OCI-LY1 (cell line): ENCODE measurements at regions not wholly inside any gene's neighbourhood (a gene's known extent, or its start where the extent isn't known, plus 50 kb on each side); places are given as distances from the start of the nearest gene placed in this dataset.

ENCODE experiments used
- H2AFZ ChIP-seq: fragments of 200-600 bp; sonication (generic), shearing (Covaris generic); 2 replicates; pipeline ENCODE4 v1.6.0; 2014; ENCODE audit warnings: antibody characterized with exemption, mild to moderate bottlenecking, low read length
- H3F3A ChIP-seq: fragments of 200-600 bp; sonication (generic), shearing (Covaris generic); 2 replicates; pipeline ENCODE4 v1.6.0; 2014; ENCODE audit warnings: mild to moderate bottlenecking, antibody characterized with exemption, low read length, moderate library complexity; ENCODE audit not compliant: insufficient read depth
- H3K27ac ChIP-seq: fragments of 200-600 bp; sonication (generic); 2 replicates; pipeline ENCODE4 v1.5.1; 2014; ENCODE audit warnings: low read length, mixed run types, mild to moderate bottlenecking, low read depth; ENCODE audit not compliant: poor library complexity, severe bottlenecking
- H3K27me3 ChIP-seq: fragments of 200-600 bp; sonication (generic); 2 replicates; pipeline ENCODE4 v1.6.0; 2014; ENCODE audit warnings: antibody characterized with exemption, mild to moderate bottlenecking, low read length, moderate library complexity; ENCODE audit not compliant: insufficient read depth
- H3K36me3 ChIP-seq: fragments of 200-600 bp; sonication (generic); 2 replicates; pipeline ENCODE4 v1.6.1; 2014; ENCODE audit warnings: mild to moderate bottlenecking, antibody characterized with exemption, low read length, moderate library complexity, mixed read lengths; ENCODE audit not compliant: insufficient read depth
- H3K4me1 ChIP-seq: fragments of 200-600 bp; sonication (generic); 2 replicates; pipeline ENCODE4 v1.5.1; 2014; ENCODE audit warnings: mild to moderate bottlenecking, low read length, moderate library complexity; ENCODE audit not compliant: insufficient read depth, severe bottlenecking
- H3K4me2 ChIP-seq: fragments of 200-600 bp; sonication (generic), shearing (Covaris generic); 2 replicates; pipeline ENCODE4 v1.6.1; 2014; ENCODE audit warnings: low read length
- H3K4me3 ChIP-seq: fragments of 200-600 bp; sonication (generic); 2 replicates; pipeline ENCODE4 v1.5.1; 2014; ENCODE audit warnings: low read length, low read depth, mild to moderate bottlenecking, mixed read lengths; ENCODE audit not compliant: poor library complexity, severe bottlenecking
- H3K79me2 ChIP-seq: fragments of 200-600 bp; shearing (Covaris generic); 2 replicates; pipeline ENCODE4 v1.6.1; 2016; ENCODE audit warnings: mixed run types, low read length, mixed read lengths; ENCODE audit not compliant: insufficient read depth
- H3K9ac ChIP-seq: fragments of 200-600 bp; sonication (generic), shearing (Covaris generic); 2 replicates; pipeline ENCODE4 v1.6.1; 2014; ENCODE audit warnings: mild to moderate bottlenecking, low read length, mixed read lengths
- H3K9me2 ChIP-seq: fragments of 200-600 bp; sonication (generic), shearing (Covaris generic); 2 replicates; pipeline ENCODE4 v1.6.1; 2014; ENCODE audit warnings: low read depth, mild to moderate bottlenecking, low read length, mixed read lengths
- H3K9me3 ChIP-seq: fragments of 200-600 bp; shearing (Covaris generic); 2 replicates; pipeline ENCODE4 v1.6.1; 2014; ENCODE audit warnings: low read length, mixed read lengths
- H4K20me1 ChIP-seq: fragments of 200-600 bp; sonication (generic), shearing (Covaris generic); 2 replicates; pipeline ENCODE4 v1.6.0; 2016; ENCODE audit warnings: mild to moderate bottlenecking, low read length; ENCODE audit not compliant: insufficient read depth
- CTCF ChIP-seq: fragments of 200-600 bp; sonication (generic), shearing (Covaris generic); IDR thresholded peaks from 2 replicates; pipeline ENCODE4 v1.5.1; 2017; ENCODE audit warnings: mild to moderate bottlenecking, antibody characterized with exemption, low read length, moderate library complexity, mixed read lengths
- EZH2 ChIP-seq: fragments of 200-600 bp; sonication (generic), shearing (Covaris generic); IDR thresholded peaks from 2 replicates; pipeline ENCODE4 v1.8.0; 2017; ENCODE audit warnings: borderline replicate concordance, mixed run types, mild to moderate bottlenecking, antibody characterized with exemption, low read length, moderate library complexity, mixed read lengths

DNA sequence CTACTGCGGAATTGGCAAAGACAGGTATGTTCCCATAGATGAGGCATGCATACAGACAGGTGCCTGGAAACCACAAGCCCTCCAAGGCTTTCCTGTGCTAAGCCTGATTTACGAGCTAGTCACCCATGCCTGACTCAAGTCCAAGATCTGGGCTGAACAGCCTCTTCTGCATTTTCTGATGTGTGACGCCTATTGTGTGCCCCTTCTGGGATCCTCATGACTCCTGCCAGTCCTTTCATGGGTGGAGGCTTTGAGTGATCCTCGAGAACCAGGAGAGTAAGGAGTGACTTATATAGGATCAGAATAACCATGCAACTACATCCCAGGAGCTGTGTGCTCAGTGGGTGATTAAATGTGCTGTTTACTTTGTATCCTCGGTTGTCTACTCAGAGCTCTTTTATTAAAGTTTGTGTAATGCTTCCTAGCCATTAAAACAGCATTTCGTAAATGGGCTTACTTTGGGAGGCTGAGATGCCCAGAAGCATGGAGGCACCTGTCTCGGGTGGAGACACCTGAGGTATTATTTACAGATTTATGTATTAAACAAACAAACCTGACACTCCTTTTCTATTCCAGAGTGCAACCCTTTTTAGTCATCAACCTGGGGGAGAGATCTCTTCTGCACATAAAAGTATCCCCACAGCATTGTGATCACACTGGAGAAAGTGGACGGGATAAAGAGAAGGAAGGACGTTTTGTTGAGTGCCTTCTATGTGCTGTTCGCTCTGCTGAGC lies 373.0 kb upstream of the DYNLRB2 start:
- H2AFZ ChIP-seq, result no peak overlapping the region
- no peak overlapping the region for H3K27ac ChIP-seq
- no peaks in the 10 kb centered on the region for H3F3A ChIP-seq
- H3K4me3 ChIP-seq, result no peak overlapping the region
- no peak overlapping the region for H3K4me2 ChIP-seq
- H3K9me3 ChIP-seq, result no peaks in the 10 kb centered on the region
- TF ChIP-seq CTCF, result no peak
- TF ChIP-seq EZH2, result no peak
- H3K36me3 ChIP-seq, result no peaks in the 10 kb centered on the region
- no peaks in the 10 kb centered on the region for H4K20me1 ChIP-seq
- no peaks in the 10 kb centered on the region for H3K9me2 ChIP-seq
- H3K9ac ChIP-seq, result no peak overlapping the region
- H3K79me2 ChIP-seq, result no peaks in the 10 kb centered on the region
- H3K4me1 ChIP-seq, result no peaks in the 10 kb centered on the region
- no peaks in the 10 kb centered on the region for H3K27me3 ChIP-seq

DNA sequence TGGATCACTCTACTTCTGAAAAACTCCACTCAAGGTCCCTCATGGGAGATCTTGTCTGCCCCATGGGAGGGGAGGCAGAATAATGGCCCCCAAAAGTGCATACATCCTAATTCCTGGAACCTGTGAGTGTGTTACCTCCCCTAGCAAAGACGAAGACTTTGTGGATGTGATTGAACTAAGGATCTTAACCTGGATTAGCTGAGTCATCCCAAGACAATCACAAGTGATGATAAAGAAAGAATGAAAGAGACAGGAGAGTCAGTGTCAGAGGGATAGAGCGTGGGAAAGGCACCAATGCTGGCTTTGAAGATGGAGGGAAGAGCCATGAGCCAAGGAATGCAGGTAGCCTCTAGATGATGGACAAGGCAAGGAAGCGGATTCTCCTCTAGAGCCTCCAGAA lies 374.7 kb upstream of the DYNLRB2 start:
- no peak overlapping the region for H3K9ac ChIP-seq
- H4K20me1 ChIP-seq, result no peaks in the 10 kb centered on the region
- TF ChIP-seq CTCF (no peak), EZH2 (no peak)
- no peak overlapping the region for H2AFZ ChIP-seq
- no peaks in the 10 kb centered on the region for H3K36me3 ChIP-seq
- no peaks in the 10 kb centered on the region for H3K4me1 ChIP-seq
- no peaks in the 10 kb centered on the region for H3K9me3 ChIP-seq
- no peaks in the 10 kb centered on the region for H3K9me2 ChIP-seq
- no peaks in the 10 kb centered on the region for H3K79me2 ChIP-seq
- no peaks in the 10 kb centered on the region for H3F3A ChIP-seq
- H3K27me3 ChIP-seq, result no peaks in the 10 kb centered on the region
- H3K27ac ChIP-seq, result no peak overlapping the region
- H3K4me3 ChIP-seq, result no peak overlapping the region
- H3K4me2 ChIP-seq, result no peak overlapping the region

- Histone ChIP-seq H3K9me2 (no peaks in the 10 kb centered on the region), H3K27me3 (no peaks in the 10 kb centered on the region), H3F3A (no peaks in the 10 kb centered on the region), H3K36me3 (no peaks in the 10 kb centered on the region), H3K9me3 (no peaks in the 10 kb centered on the region), H3K4me3 (no peak overlapping the region), H3K9ac (no peak overlapping the region), H3K27ac (no peak overlapping the region), H2AFZ (no peak overlapping the region), H3K4me1 (no peaks in the 10 kb centered on the region), H3K4me2 (no peak overlapping the region), H3K79me2 (no peaks in the 10 kb centered on the region), H4K20me1 (no peaks in the 10 kb centered on the region)
- TF ChIP-seq EZH2, result no peak
- TF ChIP-seq CTCF, result no peak
Measured at GRCh38 chr16:80164966-80165550, 375.7 kb upstream of the DYNLRB2 start.
